IMR-90 (cell line): ENCODE measurements at regions not wholly inside any gene's neighbourhood (a gene's known extent, or its start where the extent isn't known, plus 50 kb on each side); places are given as distances from the start of the nearest gene placed in this dataset.

Experiments
- ATAC-seq: fragments of 200-7000 bp; cut with Tn5 transposase; 2 replicates; pipeline ENCODE4 v1.9.1; 2020; ENCODE audit warnings: low read depth, mild to moderate bottlenecking, moderate library complexity
- BruUV-seq: library from RNA; stranded (reverse); fragments of 400-500 nt; replicated peaks from 2 replicates; lab custom pipeline; 2021; lab: Mats Ljungman, UMichigan
- CTCF ChIA-PET: fragments of 300-600 bp; formaldehyde crosslinking; extraction: SDS; loops from one replicate; lab custom pipeline; 2021; ENCODE audit warnings: antibody characterized with exemption; lab: Yijun Ruan, JAX
- POLR2A ChIA-PET: fragments of 300-600 bp; sonication (Branson Sonifier 250); formaldehyde crosslinking; loops from one replicate; lab custom pipeline; 2022; ENCODE audit warnings: antibody characterized with exemption; ENCODE audit not compliant: unreplicated experiment; lab: Charles Lee
- DNase-seq: peaks from one replicate; pipeline ENCODE4 v3.0.0; 2013
- H2AFZ ChIP-seq: replicated peaks from 2 replicates; pipeline ENCODE3; 2013; ENCODE audit warnings: low read length, mild to moderate bottlenecking; ENCODE audit not compliant: poor library complexity
- H2AK5ac ChIP-seq: 2 replicates; pipeline ENCODE4 v1.6.1; 2013; ENCODE audit warnings: low read depth, low read length, inconsistent platforms
- H2AK9ac ChIP-seq: replicated peaks from 2 replicates; pipeline ENCODE3; 2013; ENCODE audit warnings: mild to moderate bottlenecking, low read depth, low read length, moderate library complexity; ENCODE audit not compliant: poor library complexity
- H2BK120ac ChIP-seq: 2 replicates; pipeline ENCODE4 v1.6.1; 2013; ENCODE audit warnings: low read depth, low read length, inconsistent platforms
- H2BK15ac ChIP-seq: 3 replicates; pipeline ENCODE4 v1.6.1; 2013; ENCODE audit warnings: low read depth, low read length, inconsistent platforms
- H2BK20ac ChIP-seq: 2 replicates; pipeline ENCODE4 v1.6.1; 2013; ENCODE audit warnings: low read depth, mild to moderate bottlenecking, inconsistent platforms, low read length, moderate library complexity
- H2BK5ac ChIP-seq: 2 replicates; pipeline ENCODE4 v1.6.1; 2013; ENCODE audit warnings: mild to moderate bottlenecking, low read depth, low read length, inconsistent platforms; ENCODE audit not compliant: poor library complexity, severe bottlenecking
- H3K14ac ChIP-seq: replicated peaks from 2 replicates; pipeline ENCODE4 v1.6.1; 2013; ENCODE audit warnings: low read depth, low read length, inconsistent platforms
- H3K18ac ChIP-seq: 2 replicates; pipeline ENCODE4 v1.6.1; 2013; ENCODE audit warnings: low read depth, low read length, control low read depth
- H3K23ac ChIP-seq: 2 replicates; pipeline ENCODE4 v1.6.1; 2013; ENCODE audit warnings: low read depth, low read length, inconsistent platforms
- H3K27ac ChIP-seq: 2 replicates; pipeline ENCODE4 v1.5.1; 2013; ENCODE audit warnings: mild to moderate bottlenecking, control low read depth, low read length; ENCODE audit not compliant: insufficient read depth
- H3K27me3 ChIP-seq: 2 replicates; pipeline ENCODE4 v1.6.1; 2013; ENCODE audit warnings: low read length; ENCODE audit not compliant: control insufficient read depth, insufficient read depth
- H3K36me3 ChIP-seq: 2 replicates; pipeline ENCODE4 v1.6.1; 2013; ENCODE audit warnings: low read length, mixed read lengths; ENCODE audit not compliant: control insufficient read depth, insufficient read depth
- H3K4ac ChIP-seq: 2 replicates; pipeline ENCODE4 v1.6.1; 2013; ENCODE audit warnings: low read depth, low read length, inconsistent platforms
- H3K4me1 ChIP-seq: 2 replicates; pipeline ENCODE4 v1.6.1; 2013; ENCODE audit warnings: low read length, mixed read lengths; ENCODE audit not compliant: control insufficient read depth, insufficient read depth
- H3K4me2 ChIP-seq: 2 replicates; pipeline ENCODE4 v1.6.1; 2013; ENCODE audit warnings: low read depth, mild to moderate bottlenecking, control low read depth, low read length, moderate library complexity
- H3K4me3 ChIP-seq: 2 replicates; pipeline ENCODE4 v1.5.1; 2013; ENCODE audit warnings: low read depth, mild to moderate bottlenecking, control low read depth, low read length, moderate library complexity; ENCODE audit not compliant: insufficient read depth
- H3K56ac ChIP-seq: 2 replicates; pipeline ENCODE4 v1.6.1; 2013; ENCODE audit warnings: low read length, inconsistent platforms; ENCODE audit not compliant: insufficient read depth; ENCODE audit errors: extremely low read depth
- H3K79me1 ChIP-seq, 2 experiments: 2 replicates each; pipeline ENCODE4 v1.6.1; 2013; ENCODE audit warnings: low read length in 2 of 2, inconsistent platforms in 1 of 2, low read depth in 1 of 2
- H3K9ac ChIP-seq: 2 replicates; pipeline ENCODE4 v1.6.1; 2013; ENCODE audit warnings: low read depth, low read length, control low read depth
- H3K9me1 ChIP-seq: 2 replicates; pipeline ENCODE4 v1.6.1; 2013; ENCODE audit warnings: low read length, inconsistent platforms; ENCODE audit not compliant: insufficient read depth
- H3K9me3 ChIP-seq: 2 replicates; pipeline ENCODE4 v1.6.1; 2013; ENCODE audit warnings: low read length; ENCODE audit not compliant: control insufficient read depth, insufficient read depth
- H4K20me1 ChIP-seq: 2 replicates; pipeline ENCODE4 v1.6.1; 2013; ENCODE audit warnings: low read length, inconsistent platforms; ENCODE audit not compliant: insufficient read depth
- H4K5ac ChIP-seq: 2 replicates; pipeline ENCODE4 v1.6.1; 2013; ENCODE audit warnings: mild to moderate bottlenecking, low read depth, low read length, control low read depth
- H4K8ac ChIP-seq, 2 experiments: 2 replicates each; pipeline ENCODE4 v1.6.1; 2013; ENCODE audit warnings: low read depth in 2 of 2, low read length in 2 of 2, control low read depth in 1 of 2, inconsistent platforms in 1 of 2
- H4K91ac ChIP-seq: 2 replicates; pipeline ENCODE4 v1.6.1; 2013; ENCODE audit warnings: low read depth, low read length, inconsistent platforms; ENCODE audit not compliant: insufficient read depth
- MAFK ChIP-seq: IDR thresholded peaks from 2 replicates; pipeline ENCODE4 v1.6.1; 2012; ENCODE audit warnings: low read depth, low read length, improper control_type of control experiment
- RAD21 ChIP-seq: IDR thresholded peaks from 2 replicates; pipeline ENCODE4 v1.6.1; 2012; ENCODE audit warnings: low read length, improper control_type of control experiment
- WGBS, 2 experiments: methylation state at CpG; one replicate each; pipeline versions ENCODE4 v1.1.5 to v1.1.7; 2013; ENCODE audit warnings: missing lambda C conversion rate in 2 of 2; ENCODE audit not compliant: insufficient read length in 1 of 2; ENCODE audit errors: extremely low coverage in 2 of 2; 5-methylcytosine and 5-hydroxymethylcytosine counted together
- dilution Hi-C: fragments of 300-500 bp; cut with HindIII; formaldehyde crosslinking; loops from one replicate; pipeline ENCODE4 v1.14.3; 2018; ENCODE audit warnings: low sequenced_read_pairs; ENCODE audit not compliant: unreplicated experiment
- in situ Hi-C: fragments of 300-500 bp; cut with MboI; formaldehyde crosslinking; loops from 3 replicates; pipeline ENCODE4 v1.14.3; 2019; ENCODE audit warnings: low sequenced_read_pairs, inconsistent platforms, mixed read lengths
- intact Hi-C: fragments of 100-400 bp; cut with micrococcal nuclease; formaldehyde crosslinking; loops from 2 replicates; pipeline ENCODE4 v1.10.0; 2022

GRCh38 chr1:221023482-221023881, 144.2 kb downstream of the HLX start:
- ATAC-seq (no peak), DNase-seq (no peak)
- in situ Hi-C loops: no loop called here
- Histone ChIP-seq H3K4ac (no peak overlapping the region), H3K56ac (no peak overlapping the region), H2AFZ (no peak overlapping the region), H3K9me3 (no peaks in the 10 kb centered on the region), H3K9ac (no peak overlapping the region), H3K4me3 (no peak overlapping the region), H2AK9ac (no peak overlapping the region), H3K27ac (no peak overlapping the region), H3K27me3 (peaks cover 1% of the 10 kb centered on the region; the same call in 1 of the 2 replicates), H3K23ac (no peak overlapping the region), H2BK20ac (no peak overlapping the region), H3K14ac (no peak overlapping the region), H3K4me2 (no peak overlapping the region), H4K5ac (no peak overlapping the region), H3K18ac (no peak overlapping the region), H3K4me1 (no peaks in the 10 kb centered on the region), H3K9me1 (no peaks in the 10 kb centered on the region), H4K8ac (no peak overlapping the region), H3K79me1 (no peaks in the 10 kb centered on the region), H2AK5ac (no peak overlapping the region), H2BK120ac (no peak overlapping the region), H2BK15ac (no peak overlapping the region), H4K20me1 (no peaks in the 10 kb centered on the region), H2BK5ac (no peak overlapping the region), H4K91ac (no peak overlapping the region), H3K36me3 (no peaks in the 10 kb centered on the region)
- 94 to 100% methylated on average over 1 to 3 of the region's 5 CpGs for WGBS, 2 experiments
- ChIA-PET CTCF (no interaction called here), POLR2A (no interaction called here)
- BruUV-seq: no TSS peak
- intact Hi-C loops: no loop called here
- TF ChIP-seq RAD21: no peak
- TF ChIP-seq MAFK: peak; percentile 66
- dilution Hi-C loops: no loop called here
